Progenitor cell of endocrine pancreas (in vitro differentiated cells): ENCODE measurements at regions not wholly inside any gene's neighbourhood (a gene's known extent, or its start where the extent isn't known, plus 50 kb on each side); places are given as distances from the start of the nearest gene placed in this dataset.

Source experiments
- DNase-seq: peaks from one replicate; pipeline ENCODE4 v3.0.0; 2021; ENCODE audit warnings: low spot score; ENCODE audit not compliant: unreplicated experiment
- H3K27ac Mint-ChIP-seq: 2 replicates; pipeline ENCODE4 v1.8.0; 2021; ENCODE audit warnings: mild to moderate bottlenecking, moderate library complexity, mixed read lengths
- H3K27me3 Mint-ChIP-seq: 2 replicates; pipeline ENCODE4 v1.8.0; 2021; ENCODE audit warnings: mixed read lengths
- H3K36me3 Mint-ChIP-seq: 2 replicates; pipeline ENCODE4 v1.8.0; 2022; ENCODE audit warnings: mixed read lengths; ENCODE audit not compliant: insufficient read depth
- H3K4me1 Mint-ChIP-seq: 2 replicates; pipeline ENCODE4 v1.8.0; 2021; ENCODE audit warnings: low read depth, mixed read lengths
- H3K4me3 Mint-ChIP-seq: 2 replicates; pipeline ENCODE4 v1.8.0; 2021; ENCODE audit warnings: low read depth, mild to moderate bottlenecking, moderate library complexity, mixed read lengths
- H3K9me3 Mint-ChIP-seq: 2 replicates; pipeline ENCODE4 v1.8.0; 2021; ENCODE audit warnings: low read depth, mixed read lengths
- CTCF ChIP-seq: fragments of 200-600 bp; sonication (generic); IDR thresholded peaks from one replicate; pipeline ENCODE4 v1.5.0; 2021; ENCODE audit warnings: antibody characterized with exemption, mild to moderate bottlenecking; ENCODE audit not compliant: unreplicated experiment

- no peak for DNase-seq
- Mint-ChIP-seq H3K36me3 (no peaks in the 10 kb centered on the region), H3K27ac (no peak overlapping the region), H3K4me3 (no peak overlapping the region), H3K4me1 (no peaks in the 10 kb centered on the region), H3K27me3 (no peaks in the 10 kb centered on the region), H3K9me3 (peaks cover 3% of the 10 kb centered on the region)
- TF ChIP-seq CTCF = no peak
Measured at GRCh38 chr13:87903553-87903952, 232.4 kb downstream of the SLITRK5 start.

DNA sequence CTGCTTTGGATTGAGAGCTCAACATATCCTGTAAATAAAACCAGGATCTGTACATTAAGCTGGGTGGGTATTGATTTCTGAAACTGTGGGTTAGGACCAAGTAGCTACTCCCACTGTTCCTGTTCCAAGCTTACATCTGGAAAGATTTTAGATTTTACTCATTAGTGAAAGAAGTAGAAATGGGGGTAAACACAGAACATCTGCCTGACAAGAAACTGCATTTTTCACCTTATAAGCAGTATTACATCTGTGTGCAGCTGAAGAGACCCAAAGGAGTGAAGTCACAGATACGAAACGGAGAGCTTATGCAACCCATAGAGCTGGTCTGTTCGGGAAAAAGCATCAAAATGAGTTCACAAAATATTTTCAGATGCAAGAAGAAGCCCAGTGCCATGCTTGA, 235.2 kb downstream of the SLITRK5 start:
- DNase-seq = no peak
- Mint-ChIP-seq H3K9me3 (no peaks in the 10 kb centered on the region), H3K27me3 (no peaks in the 10 kb centered on the region), H3K4me3 (no peak overlapping the region), H3K27ac (no peak overlapping the region), H3K36me3 (no peaks in the 10 kb centered on the region), H3K4me1 (no peaks in the 10 kb centered on the region)
- TF ChIP-seq CTCF = no peak

DNA sequence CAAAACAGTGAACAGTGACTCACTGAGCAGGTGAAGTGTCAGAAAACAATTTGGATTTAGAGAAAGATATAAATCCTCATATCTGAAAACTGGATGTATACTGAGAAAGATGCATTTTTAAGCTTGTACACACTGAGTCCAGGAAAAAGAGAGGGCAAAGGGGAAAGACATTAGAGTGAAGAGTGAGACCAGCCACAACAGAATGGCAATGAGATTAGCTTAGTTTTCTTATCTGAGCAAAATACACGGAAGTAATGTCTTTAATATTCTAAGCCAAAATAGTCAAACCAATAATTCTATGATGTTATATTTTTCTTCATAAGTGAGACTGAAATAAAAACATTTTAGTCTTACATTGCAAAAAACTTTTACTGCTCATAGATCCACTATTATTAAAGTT, 236.0 kb downstream of the SLITRK5 start:
- Mint-ChIP-seq H3K4me1 (no peaks in the 10 kb centered on the region), H3K27me3 (no peaks in the 10 kb centered on the region), H3K36me3 (no peaks in the 10 kb centered on the region), H3K27ac (no peak overlapping the region), H3K4me3 (no peak overlapping the region), H3K9me3 (no peaks in the 10 kb centered on the region)
- TF ChIP-seq CTCF = no peak
- no peak for DNase-seq

DNA sequence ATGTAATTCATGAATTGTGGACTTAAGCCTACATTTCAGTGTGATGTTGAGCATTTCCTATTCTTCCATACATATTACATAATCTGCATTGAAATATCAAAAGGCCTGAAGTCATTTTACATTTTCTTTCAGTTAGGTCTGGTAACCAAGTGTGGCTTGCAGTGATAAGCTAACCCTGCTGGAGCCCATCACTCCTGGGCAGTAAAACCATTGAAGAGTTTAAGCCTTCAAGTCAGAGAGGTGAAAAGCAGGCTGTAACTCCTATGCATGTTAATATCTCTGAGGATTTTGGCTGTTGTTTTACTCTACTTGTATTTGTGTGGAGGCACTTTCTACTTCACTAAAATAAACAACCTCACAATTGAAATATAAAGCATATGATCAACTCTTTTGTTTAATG, 248.8 kb downstream of the SLITRK5 start:
- H3K27ac Mint-ChIP-seq = no peak overlapping the region
- no peaks in the 10 kb centered on the region for H3K36me3 Mint-ChIP-seq
- no peak overlapping the region for H3K4me3 Mint-ChIP-seq
- no peaks in the 10 kb centered on the region for H3K27me3 Mint-ChIP-seq
- peaks cover 11% of the 10 kb centered on the region for H3K9me3 Mint-ChIP-seq
- H3K4me1 Mint-ChIP-seq = peaks cover 4% of the 10 kb centered on the region
- TF ChIP-seq CTCF = no peak
- no peak for DNase-seq

DNA sequence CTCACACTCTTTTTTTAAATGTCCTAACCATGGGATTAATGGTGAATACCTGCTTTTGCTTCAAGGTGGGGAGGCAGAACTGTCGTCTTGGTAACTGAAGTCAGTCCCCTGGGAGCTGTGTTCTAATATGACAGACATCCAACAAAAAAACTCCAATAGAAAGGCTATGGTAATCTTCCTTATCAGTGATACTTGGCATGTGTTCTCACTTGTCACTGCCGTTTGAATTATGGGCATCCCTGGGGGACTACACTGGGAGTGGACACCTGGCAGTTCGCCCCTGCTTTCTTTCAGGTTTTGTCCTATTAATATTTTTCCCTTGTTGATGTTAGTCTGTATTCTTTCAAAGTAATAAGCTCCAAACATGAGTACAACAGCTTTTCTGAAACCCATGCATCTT, 252.6 kb downstream of the SLITRK5 start:
- H3K4me3 Mint-ChIP-seq = no peak overlapping the region
- TF ChIP-seq CTCF = no peak
- H3K27ac Mint-ChIP-seq = no peak overlapping the region
- no peak for DNase-seq
- no peaks in the 10 kb centered on the region for H3K27me3 Mint-ChIP-seq
- no peaks in the 10 kb centered on the region for H3K36me3 Mint-ChIP-seq
- H3K4me1 Mint-ChIP-seq = peaks cover 4% of the 10 kb centered on the region
- peaks cover 11% of the 10 kb centered on the region for H3K9me3 Mint-ChIP-seq

- TF ChIP-seq CTCF = no peak
- Mint-ChIP-seq H3K4me1 (peaks cover 4% of the 10 kb centered on the region), H3K9me3 (peaks cover 11% of the 10 kb centered on the region), H3K27ac (no peak overlapping the region), H3K36me3 (no peaks in the 10 kb centered on the region), H3K27me3 (no peaks in the 10 kb centered on the region), H3K4me3 (no peak overlapping the region)
- no peak for DNase-seq
Measured at GRCh38 chr13:87925006-87925405, 253.8 kb downstream of the SLITRK5 start.
